Activated naive CD4-positive, alpha-beta T cell treated with anti-CD3 and anti-CD28 coated beads for 36 hours (primary cell): ENCODE measurements at regions not wholly inside any gene's neighbourhood (a gene's known extent, or its start where the extent isn't known, plus 50 kb on each side); places are given as distances from the start of the nearest gene placed in this dataset.

Source experiments
- CTCF ChIA-PET: fragments of 350-600 bp; sonication (Branson Sonifier 250); formaldehyde crosslinking; loops from one replicate; lab custom pipeline; 2021; ENCODE audit warnings: antibody characterized with exemption; lab: Charles Lee
- DNase-seq: peaks from one replicate; pipeline ENCODE4 v3.0.0-alpha.2; 2020
- H3K27ac Mint-ChIP-seq: one replicate; pipeline ENCODE4 v1.8.0; 2021; ENCODE audit warnings: mild to moderate bottlenecking, mixed read lengths
- H3K27me3 Mint-ChIP-seq: one replicate; pipeline ENCODE4 v1.8.0; 2021; ENCODE audit warnings: low read depth, mixed read lengths
- H3K36me3 Mint-ChIP-seq: one replicate; pipeline ENCODE4 v1.8.0; 2021; ENCODE audit warnings: low read depth, mixed read lengths
- H3K4me1 Mint-ChIP-seq: one replicate; pipeline ENCODE4 v1.8.0; 2021; ENCODE audit warnings: low read depth, mixed read lengths
- H3K4me3 Mint-ChIP-seq: one replicate; pipeline ENCODE4 v1.8.0; 2021; ENCODE audit warnings: mild to moderate bottlenecking, moderate library complexity, mixed read lengths
- H3K9me3 Mint-ChIP-seq: one replicate; pipeline ENCODE4 v1.8.0; 2021; ENCODE audit warnings: mixed read lengths
- intact Hi-C: fragments of 100-400 bp; cut with micrococcal nuclease; formaldehyde crosslinking; loops from one replicate; pipeline ENCODE4 v1.15.1; 2023

GRCh38 chr16:56109994-56110393, 81.3 kb upstream of the GNAO1 start:
- no peak for DNase-seq
- Mint-ChIP-seq H3K4me3 (no peak overlapping the region), H3K27ac (no peak overlapping the region), H3K4me1 (no peaks in the 10 kb centered on the region), H3K36me3 (no peaks in the 10 kb centered on the region), H3K9me3 (no peaks in the 10 kb centered on the region), H3K27me3 (peaks cover 5% of the 10 kb centered on the region)
- CTCF ChIA-PET, result no interaction called here
- intact Hi-C loops, result no loop called here

GRCh38 chr16:56109205-56109604, 82.1 kb upstream of the GNAO1 start:
- Mint-ChIP-seq H3K27ac (no peak overlapping the region), H3K36me3 (no peaks in the 10 kb centered on the region), H3K4me1 (no peaks in the 10 kb centered on the region), H3K4me3 (no peak overlapping the region), H3K9me3 (no peaks in the 10 kb centered on the region), H3K27me3 (peaks cover 5% of the 10 kb centered on the region)
- intact Hi-C loops, result no loop called here
- DNase-seq, result no peak
- CTCF ChIA-PET, result interaction anchor here (0.7 to 0.8 kb wide), 2 partner anchors 164 to 209 kb away, joined by 3 to 7 read pairs; no protein-coding TSS in a partner anchor

- H3K27ac Mint-ChIP-seq, result no peak overlapping the region
- H3K4me3 Mint-ChIP-seq, result no peak overlapping the region
- H3K27me3 Mint-ChIP-seq, result peaks cover 5% of the 10 kb centered on the region
- H3K9me3 Mint-ChIP-seq, result no peaks in the 10 kb centered on the region
- H3K4me1 Mint-ChIP-seq, result no peaks in the 10 kb centered on the region
- no peak for DNase-seq
- CTCF ChIA-PET, result interaction anchor here (0.8 kb wide), 1 partner anchor 163 kb away, joined by 7 read pairs; no protein-coding TSS in a partner anchor
- intact Hi-C loops, result no loop called here
- H3K36me3 Mint-ChIP-seq, result no peaks in the 10 kb centered on the region
These were observed 82.6 kb upstream of the GNAO1 start for GRCh38 chr16:56108724-56109123.

- CTCF ChIA-PET, result interaction anchor here (0.6 to 0.8 kb wide), 2 partner anchors 210 to 668 kb away, joined by 3 read pairs; no protein-coding TSS in a partner anchor
- no peaks in the 10 kb centered on the region for H3K9me3 Mint-ChIP-seq
- no peak overlapping the region for H3K27ac Mint-ChIP-seq
- H3K36me3 Mint-ChIP-seq, result no peaks in the 10 kb centered on the region
- no peak for DNase-seq
- intact Hi-C loops, result no loop called here
- no peak overlapping the region for H3K4me3 Mint-ChIP-seq
- peaks cover 5% of the 10 kb centered on the region for H3K27me3 Mint-ChIP-seq
- no peaks in the 10 kb centered on the region for H3K4me1 Mint-ChIP-seq
These were observed 83.2 kb upstream of the GNAO1 start for GRCh38 chr16:56108056-56108471.

GRCh38 chr16:56106527-56106926, 84.8 kb upstream of the GNAO1 start:
- H3K4me1 Mint-ChIP-seq, result no peaks in the 10 kb centered on the region
- no peak overlapping the region for H3K4me3 Mint-ChIP-seq
- intact Hi-C loops, result no loop called here
- DNase-seq, result no peak
- peaks cover 2% of the 10 kb centered on the region for H3K27me3 Mint-ChIP-seq
- no peak overlapping the region for H3K27ac Mint-ChIP-seq
- CTCF ChIA-PET, result interaction anchor here (0.6 kb wide), 1 partner anchor 201 kb away, joined by 3 read pairs; no protein-coding TSS in a partner anchor
- no peaks in the 10 kb centered on the region for H3K9me3 Mint-ChIP-seq
- H3K36me3 Mint-ChIP-seq, result no peaks in the 10 kb centered on the region

GRCh38 chr16:56102906-56103305, 88.4 kb upstream of the GNAO1 start:
- Mint-ChIP-seq H3K27me3 (peaks cover 7% of the 10 kb centered on the region), H3K27ac (no peak overlapping the region), H3K36me3 (no peaks in the 10 kb centered on the region), H3K4me1 (no peaks in the 10 kb centered on the region), H3K9me3 (no peaks in the 10 kb centered on the region), H3K4me3 (no peak overlapping the region)
- intact Hi-C loops, result no loop called here
- CTCF ChIA-PET, result interaction anchor here (0.6 to 1.1 kb wide), 2 partner anchors 19 to 56 kb away, joined by 3 to 4 read pairs; no protein-coding TSS in a partner anchor
- no peak for DNase-seq

- H3K27me3 Mint-ChIP-seq, result peaks cover 7% of the 10 kb centered on the region
- CTCF ChIA-PET, result no interaction called here
- intact Hi-C loops, result no loop called here
These were observed 89.1 kb upstream of the GNAO1 start for GRCh38 chr16:56102183-56102686.

GRCh38 chr16:56101480-56101879, 89.8 kb upstream of the GNAO1 start:
- no peaks in the 10 kb centered on the region for H3K36me3 Mint-ChIP-seq
- H3K27me3 Mint-ChIP-seq, result peaks cover 7% of the 10 kb centered on the region
- H3K27ac Mint-ChIP-seq, result no peak overlapping the region
- H3K4me3 Mint-ChIP-seq, result no peak overlapping the region
- no peaks in the 10 kb centered on the region for H3K9me3 Mint-ChIP-seq
- CTCF ChIA-PET, result no interaction called here
- DNase-seq, result no peak
- H3K4me1 Mint-ChIP-seq, result no peaks in the 10 kb centered on the region
- intact Hi-C loops, result no loop called here

More at GRCh38 chr16:56102183-56102686, 89.1 kb upstream of the GNAO1 start:
- H3K4me1 Mint-ChIP-seq, result no peaks in the 10 kb centered on the region
- no peak for DNase-seq
- H3K4me3 Mint-ChIP-seq, result no peak overlapping the region
- H3K9me3 Mint-ChIP-seq, result no peaks in the 10 kb centered on the region
- H3K27ac Mint-ChIP-seq, result no peak overlapping the region
- H3K36me3 Mint-ChIP-seq, result no peaks in the 10 kb centered on the region

- CTCF ChIA-PET, result no interaction called here
- no peak overlapping the region for H3K27ac Mint-ChIP-seq
These were observed 94.0 kb upstream of the GNAO1 start for GRCh38 chr16:56097306-56097705.

GRCh38 chr16:56094231-56094630, 97.1 kb upstream of the GNAO1 start:
- Mint-ChIP-seq H3K9me3 (no peaks in the 10 kb centered on the region), H3K27ac (no peak overlapping the region), H3K27me3 (peaks cover 5% of the 10 kb centered on the region), H3K4me3 (no peak overlapping the region), H3K4me1 (no peaks in the 10 kb centered on the region), H3K36me3 (no peaks in the 10 kb centered on the region)
- DNase-seq, result no peak
- intact Hi-C loops, result no loop called here
- CTCF ChIA-PET, result no interaction called here

More at GRCh38 chr16:56097306-56097705, 94.0 kb upstream of the GNAO1 start:
- DNase-seq, result no peak
- Mint-ChIP-seq H3K4me3 (no peak overlapping the region), H3K9me3 (no peaks in the 10 kb centered on the region), H3K36me3 (no peaks in the 10 kb centered on the region), H3K4me1 (no peaks in the 10 kb centered on the region), H3K27me3 (peaks cover 5% of the 10 kb centered on the region)
- intact Hi-C loops, result no loop called here

- H3K27ac Mint-ChIP-seq, result no peak overlapping the region
- peaks cover under 1% of the 10 kb centered on the region for H3K27me3 Mint-ChIP-seq
- no peak overlapping the region for H3K4me3 Mint-ChIP-seq
- CTCF ChIA-PET, result interaction anchor here (0.6 to 1.3 kb wide), 2 partner anchors 120 to 226 kb away, joined by 3 to 5 read pairs; no protein-coding TSS in a partner anchor
- H3K9me3 Mint-ChIP-seq, result no peaks in the 10 kb centered on the region
- H3K36me3 Mint-ChIP-seq, result no peaks in the 10 kb centered on the region
- intact Hi-C loops, result no loop called here
- no peak for DNase-seq
- no peaks in the 10 kb centered on the region for H3K4me1 Mint-ChIP-seq
These were observed 98.2 kb upstream of the GNAO1 start for GRCh38 chr16:56093055-56093454.

GRCh38 chr16:56090076-56090475, 101.2 kb upstream of the GNAO1 start:
- intact Hi-C loops, result no loop called here
- Mint-ChIP-seq H3K4me1 (no peaks in the 10 kb centered on the region), H3K36me3 (no peaks in the 10 kb centered on the region), H3K27ac (no peak overlapping the region), H3K4me3 (no peak overlapping the region), H3K9me3 (no peaks in the 10 kb centered on the region), H3K27me3 (peaks cover 5% of the 10 kb centered on the region)
- DNase-seq, result no peak
- CTCF ChIA-PET, result no interaction called here

GRCh38 chr16:56087626-56088025, 103.7 kb upstream of the GNAO1 start:
- intact Hi-C loops, result no loop called here
- no peak overlapping the region for H3K27ac Mint-ChIP-seq
- H3K4me1 Mint-ChIP-seq, result no peaks in the 10 kb centered on the region
- no peaks in the 10 kb centered on the region for H3K9me3 Mint-ChIP-seq
- no peaks in the 10 kb centered on the region for H3K36me3 Mint-ChIP-seq
- CTCF ChIA-PET, result interaction anchor here (0.6 kb wide), 1 partner anchor 243 kb away, joined by 3 read pairs; no protein-coding TSS in a partner anchor
- H3K4me3 Mint-ChIP-seq, result no peak overlapping the region
- no peak for DNase-seq
- peaks cover 7% of the 10 kb centered on the region for H3K27me3 Mint-ChIP-seq
